Peyer's patch (tissue), 4 donors: ENCODE measurements at regions not wholly inside any gene's neighbourhood (a gene's known extent, or its start where the extent isn't known, plus 50 kb on each side); places are given as distances from the start of the nearest gene placed in this dataset.

Experiments used
- CTCF ChIP-seq, 6 experiments: fragments of 450-650 bp in 4 of 6; fragments of 200-600 bp in 2 of 6; sonication (generic) in 1 of 6; IDR thresholded peaks; one replicate each; pipeline ENCODE4 v1.5.1; 2017 to 2019; ENCODE audit warnings: antibody characterized with exemption in 6 of 6, mild to moderate bottlenecking in 3 of 6, moderate library complexity in 1 of 6
- POLR2A ChIP-seq, 2 donors: fragments of 450-650 bp; IDR thresholded peaks; one replicate each; pipeline ENCODE4 v1.5.1; 2017; ENCODE audit warnings: antibody characterized with exemption in 2 of 2, mild to moderate bottlenecking in 2 of 2, moderate library complexity in 2 of 2

GRCh38 chr7:46213154-46213537 lies 292.1 kb upstream of the IGFBP3 start:
- TF ChIP-seq POLR2A (IDR thresholded peaks at IDR 0.05) (no peak), CTCF (IDR thresholded peaks at IDR 0.05) (no peak)
